KMS-11 (cell line): ENCODE measurements at regions not wholly inside any gene's neighbourhood (a gene's known extent, or its start where the extent isn't known, plus 50 kb on each side); places are given as distances from the start of the nearest gene placed in this dataset.

Source experiments
- H2AFZ ChIP-seq: fragments of 200-600 bp; sonication (generic); 2 replicates; pipeline ENCODE4 v1.6.1; 2016; ENCODE audit warnings: antibody characterized with exemption, mixed run types, low read depth
- H3K27ac ChIP-seq: fragments of 200-600 bp; sonication (generic); 2 replicates; pipeline ENCODE4 v1.6.1; 2016; ENCODE audit warnings: mild to moderate bottlenecking, mixed run types
- H3K27me3 ChIP-seq: fragments of 200-600 bp; sonication (generic); 2 replicates; pipeline ENCODE4 v1.6.1; 2017; ENCODE audit warnings: mild to moderate bottlenecking, low read depth, mixed run types, moderate library complexity; ENCODE audit not compliant: insufficient read depth
- H3K36me3 ChIP-seq: fragments of 200-600 bp; sonication (generic); 2 replicates; pipeline ENCODE4 v1.6.1; 2017; ENCODE audit warnings: mild to moderate bottlenecking, mixed run types; ENCODE audit not compliant: insufficient read depth
- H3K4me1 ChIP-seq: fragments of 200-600 bp; sonication (generic); 2 replicates; pipeline ENCODE4 v1.6.1; 2016; ENCODE audit warnings: mild to moderate bottlenecking, low read depth, mixed run types; ENCODE audit not compliant: poor library complexity, severe bottlenecking
- H3K4me2 ChIP-seq: fragments of 200-600 bp; sonication (generic); 2 replicates; pipeline ENCODE4 v1.7.0; 2016; ENCODE audit warnings: mild to moderate bottlenecking, mixed run types
- H3K4me3 ChIP-seq: fragments of 200-600 bp; sonication (generic); IDR thresholded peaks from 2 replicates; pipeline ENCODE4 v1.6.1; 2017; ENCODE audit warnings: low read depth, low read length, mixed read lengths; ENCODE audit not compliant: insufficient read depth
- H3K79me2 ChIP-seq: fragments of 200-600 bp; sonication (generic); 2 replicates; pipeline ENCODE4 v1.6.1; 2016; ENCODE audit warnings: low read depth, mixed run types; ENCODE audit not compliant: insufficient read depth
- H3K9ac ChIP-seq: fragments of 200-600 bp; sonication (generic); 2 replicates; pipeline ENCODE4 v1.6.1; 2016; ENCODE audit warnings: mild to moderate bottlenecking, mixed run types
- H4K20me1 ChIP-seq: fragments of 200-600 bp; sonication (generic); 2 replicates; pipeline ENCODE4 v1.6.1; 2016; ENCODE audit warnings: mild to moderate bottlenecking, mixed run types; ENCODE audit not compliant: insufficient read depth
- TF ChIP-seq, protein P1 (sequence below): fragments of 200-600 bp; sonication (generic); conservative IDR thresholded peaks from 2 replicates; pipeline ENCODE4 v1.6.1; 2017; ENCODE audit warnings: low read depth, mild to moderate bottlenecking, antibody characterized with exemption, low read length, moderate library complexity, mixed read lengths

DNA sequence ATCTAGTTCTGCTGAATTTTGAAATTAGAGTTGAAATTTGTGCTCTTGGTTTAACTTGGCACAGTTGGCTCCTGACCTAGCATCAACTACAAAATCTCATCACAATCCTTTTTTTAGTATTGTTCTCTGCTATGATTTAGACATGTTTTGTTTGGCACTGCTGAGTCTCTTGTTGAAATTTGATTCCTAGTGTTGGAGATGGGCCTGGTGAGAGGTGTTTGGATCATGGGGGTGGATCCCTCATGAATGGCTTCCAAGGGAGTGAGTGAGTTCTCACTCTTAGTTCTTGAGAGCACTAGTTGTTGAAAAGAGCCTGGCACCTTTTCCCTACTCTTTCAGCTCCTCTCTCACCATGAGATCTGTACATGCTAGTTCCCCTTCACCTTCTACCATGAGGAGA, 605.6 kb upstream of the SLC39A10 start:
- Histone ChIP-seq H3K27me3 (no peaks in the 10 kb centered on the region), H3K79me2 (no peaks in the 10 kb centered on the region), H3K4me2 (no peak overlapping the region), H4K20me1 (no peaks in the 10 kb centered on the region), H3K9ac (no peak overlapping the region), H3K36me3 (no peaks in the 10 kb centered on the region), H3K27ac (no peak overlapping the region), H3K4me3 (no peak overlapping the region), H3K4me1 (no peaks in the 10 kb centered on the region), H2AFZ (no peak overlapping the region)
- TF ChIP-seq, protein P1, sequence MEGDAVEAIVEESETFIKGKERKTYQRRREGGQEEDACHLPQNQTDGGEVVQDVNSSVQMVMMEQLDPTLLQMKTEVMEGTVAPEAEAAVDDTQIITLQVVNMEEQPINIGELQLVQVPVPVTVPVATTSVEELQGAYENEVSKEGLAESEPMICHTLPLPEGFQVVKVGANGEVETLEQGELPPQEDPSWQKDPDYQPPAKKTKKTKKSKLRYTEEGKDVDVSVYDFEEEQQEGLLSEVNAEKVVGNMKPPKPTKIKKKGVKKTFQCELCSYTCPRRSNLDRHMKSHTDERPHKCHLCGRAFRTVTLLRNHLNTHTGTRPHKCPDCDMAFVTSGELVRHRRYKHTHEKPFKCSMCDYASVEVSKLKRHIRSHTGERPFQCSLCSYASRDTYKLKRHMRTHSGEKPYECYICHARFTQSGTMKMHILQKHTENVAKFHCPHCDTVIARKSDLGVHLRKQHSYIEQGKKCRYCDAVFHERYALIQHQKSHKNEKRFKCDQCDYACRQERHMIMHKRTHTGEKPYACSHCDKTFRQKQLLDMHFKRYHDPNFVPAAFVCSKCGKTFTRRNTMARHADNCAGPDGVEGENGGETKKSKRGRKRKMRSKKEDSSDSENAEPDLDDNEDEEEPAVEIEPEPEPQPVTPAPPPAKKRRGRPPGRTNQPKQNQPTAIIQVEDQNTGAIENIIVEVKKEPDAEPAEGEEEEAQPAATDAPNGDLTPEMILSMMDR = no peak

DNA sequence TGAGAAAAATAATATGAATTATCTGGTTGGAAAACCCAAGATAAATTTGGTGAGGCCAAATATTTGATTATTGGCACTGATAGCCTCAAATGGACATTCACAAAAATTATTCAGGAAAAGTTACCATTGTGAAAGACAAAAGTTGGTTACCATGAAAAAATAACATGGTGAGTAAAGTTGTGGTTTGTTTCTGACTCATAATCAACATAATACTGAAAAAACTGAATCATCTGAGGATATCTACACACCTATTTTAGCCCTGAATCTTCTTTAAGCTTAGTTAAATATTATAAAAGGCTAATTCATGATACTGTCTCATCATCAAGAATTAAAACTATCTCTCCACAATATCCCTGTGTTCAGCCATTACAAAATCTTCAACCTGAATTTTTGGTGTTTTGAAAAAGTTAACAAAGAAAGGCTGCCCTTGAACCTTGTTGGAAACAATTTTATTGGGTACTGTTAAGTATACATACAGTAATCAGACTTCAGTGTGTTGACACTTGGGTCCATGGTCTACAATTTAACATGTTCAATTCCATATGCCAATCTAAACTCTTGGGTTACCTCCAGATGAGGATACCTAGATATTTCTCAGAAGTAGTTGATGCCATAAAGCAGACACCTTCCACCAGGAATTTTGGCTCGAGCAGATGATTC, 607.5 kb upstream of the SLC39A10 start:
- TF ChIP-seq, protein P1 = no peak
- no peaks in the 10 kb centered on the region for H4K20me1 ChIP-seq
- no peak overlapping the region for H2AFZ ChIP-seq
- H3K4me1 ChIP-seq = no peaks in the 10 kb centered on the region
- no peak overlapping the region for H3K27ac ChIP-seq
- no peaks in the 10 kb centered on the region for H3K27me3 ChIP-seq
- H3K79me2 ChIP-seq = no peaks in the 10 kb centered on the region
- H3K9ac ChIP-seq = no peak overlapping the region
- H3K36me3 ChIP-seq = no peaks in the 10 kb centered on the region
- H3K4me3 ChIP-seq = no peak overlapping the region
- H3K4me2 ChIP-seq = no peak overlapping the region

DNA sequence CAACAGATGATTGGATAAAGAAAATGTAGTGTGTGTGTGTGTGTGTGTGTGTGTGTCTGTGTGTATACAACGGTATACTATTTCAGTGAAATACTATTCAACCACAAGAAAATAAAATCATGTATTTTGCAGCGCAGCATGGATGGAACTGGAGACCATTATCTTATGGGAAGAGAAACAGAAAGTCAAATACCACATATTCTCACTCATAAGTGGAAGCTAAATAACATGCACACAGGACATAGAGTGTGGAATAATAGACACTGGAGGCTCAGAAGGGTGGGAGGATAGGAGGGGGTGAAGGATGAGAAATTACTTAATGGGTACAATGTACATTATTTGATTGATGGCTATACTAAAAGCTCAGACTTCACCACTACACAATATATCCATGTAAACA, 609.1 kb upstream of the SLC39A10 start:
- Histone ChIP-seq H3K4me1 (no peaks in the 10 kb centered on the region), H4K20me1 (no peaks in the 10 kb centered on the region), H3K4me2 (no peak overlapping the region), H2AFZ (no peak overlapping the region), H3K9ac (no peak overlapping the region), H3K27me3 (no peaks in the 10 kb centered on the region), H3K4me3 (no peak overlapping the region), H3K27ac (no peak overlapping the region), H3K79me2 (no peaks in the 10 kb centered on the region), H3K36me3 (no peaks in the 10 kb centered on the region)
- TF ChIP-seq, protein P1 = no peak

DNA sequence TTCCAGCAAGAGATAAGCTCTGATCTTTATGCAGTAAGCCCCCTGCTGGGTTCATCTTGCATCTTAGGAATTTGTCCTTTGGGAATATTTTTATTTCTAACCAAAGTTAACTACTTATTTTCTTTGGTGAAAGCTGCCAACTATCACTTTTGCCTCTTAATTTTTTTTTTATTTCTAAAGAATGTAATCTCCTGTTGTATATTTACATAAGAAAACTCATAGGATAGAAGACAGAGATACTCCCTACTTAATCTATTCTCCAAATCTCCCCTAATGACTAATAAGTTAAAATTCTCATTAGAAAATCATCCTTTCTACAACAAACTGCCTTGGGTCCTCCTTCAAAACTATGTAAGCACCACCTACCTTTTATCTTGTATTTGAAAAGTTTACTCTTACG, 612.2 kb upstream of the SLC39A10 start:
- Histone ChIP-seq H3K36me3 (no peaks in the 10 kb centered on the region), H3K79me2 (no peaks in the 10 kb centered on the region), H3K27me3 (no peaks in the 10 kb centered on the region), H4K20me1 (no peaks in the 10 kb centered on the region), H2AFZ (no peak overlapping the region), H3K4me3 (no peak overlapping the region), H3K4me1 (no peaks in the 10 kb centered on the region), H3K4me2 (no peak overlapping the region), H3K27ac (no peak overlapping the region), H3K9ac (no peak overlapping the region)
- TF ChIP-seq, protein P1 = no peak
